HG03521 (cell line): ENCODE measurements at regions not wholly inside any gene's neighbourhood (a gene's known extent, or its start where the extent isn't known, plus 50 kb on each side); places are given as distances from the start of the nearest gene placed in this dataset.

Experiments
- ATAC-seq: cut with Tn5 transposase; IDR thresholded peaks from one replicate; pipeline ENCODE4 v1.9.1; 2021; ENCODE audit warnings: mild to moderate bottlenecking, moderate library complexity; ENCODE audit not compliant: unreplicated experiment

- no peak for ATAC-seq
Observed at GRCh38 chr5:164881442-164881841, 1376.0 kb downstream of the MAT2B start.

GRCh38 chr5:164885179-164885578 is 1379.8 kb downstream of the MAT2B start:
- no peak for ATAC-seq

DNA sequence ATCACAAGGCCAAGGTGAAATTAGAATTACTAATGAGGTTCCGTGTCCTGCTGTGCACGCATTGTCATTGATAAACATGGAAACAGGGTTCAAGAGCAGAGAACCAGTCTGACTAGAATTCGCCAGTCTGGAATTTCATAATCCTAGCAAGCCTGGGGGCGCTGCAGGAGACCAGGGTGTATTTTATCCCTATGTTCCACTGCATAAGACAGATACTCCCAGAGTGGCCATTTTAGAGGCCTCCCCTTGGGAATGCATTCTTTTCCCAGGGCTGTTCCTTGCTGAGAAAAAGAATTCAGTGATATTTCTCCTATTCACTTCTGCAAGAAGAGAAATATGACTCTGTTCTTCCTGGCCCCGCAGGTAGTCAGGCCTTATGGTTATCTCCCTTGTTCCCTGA is 1387.7 kb downstream of the MAT2B start:
- no peak for ATAC-seq

- no peak for ATAC-seq
Observed at GRCh38 chr5:164898705-164899104, 1393.3 kb downstream of the MAT2B start.

DNA sequence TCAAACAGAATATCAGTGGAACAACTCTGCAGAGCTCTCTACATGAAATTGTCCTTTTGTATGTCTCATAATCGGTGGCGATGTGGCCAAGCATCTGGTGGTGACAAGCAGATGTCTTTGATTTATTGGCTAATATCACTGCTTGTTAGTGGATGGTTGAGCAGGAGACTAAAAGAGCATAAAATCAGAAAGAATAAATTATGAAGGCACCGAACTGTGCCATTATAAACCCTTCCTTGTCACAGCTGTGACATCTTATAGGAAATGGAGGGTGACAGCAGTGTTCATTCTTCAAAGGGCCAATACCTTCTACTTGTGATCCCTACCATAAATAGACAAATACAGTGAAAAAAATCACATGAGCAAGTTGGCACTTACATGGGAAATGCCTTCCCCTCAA is 1404.3 kb downstream of the MAT2B start:
- ATAC-seq, result no peak

DNA sequence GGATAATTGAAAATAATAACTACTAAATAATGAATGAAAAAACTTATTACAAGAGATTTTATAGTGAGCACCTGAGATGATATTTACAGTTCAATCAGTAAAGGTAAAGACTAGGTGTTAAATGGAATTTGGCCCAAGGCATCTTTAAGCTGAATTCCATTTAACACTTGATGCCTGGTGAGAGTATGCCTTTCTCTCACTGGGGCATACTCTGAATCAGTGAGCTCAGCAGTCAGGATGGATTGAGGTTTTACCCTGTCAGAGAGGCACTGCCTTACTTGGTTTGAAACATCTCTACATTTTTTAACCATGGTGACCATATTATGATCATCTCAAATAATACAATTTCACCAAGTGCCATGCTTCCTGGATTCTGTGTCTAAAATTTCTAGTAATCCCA is 1416.3 kb downstream of the MAT2B start:
- ATAC-seq, result no peak

DNA sequence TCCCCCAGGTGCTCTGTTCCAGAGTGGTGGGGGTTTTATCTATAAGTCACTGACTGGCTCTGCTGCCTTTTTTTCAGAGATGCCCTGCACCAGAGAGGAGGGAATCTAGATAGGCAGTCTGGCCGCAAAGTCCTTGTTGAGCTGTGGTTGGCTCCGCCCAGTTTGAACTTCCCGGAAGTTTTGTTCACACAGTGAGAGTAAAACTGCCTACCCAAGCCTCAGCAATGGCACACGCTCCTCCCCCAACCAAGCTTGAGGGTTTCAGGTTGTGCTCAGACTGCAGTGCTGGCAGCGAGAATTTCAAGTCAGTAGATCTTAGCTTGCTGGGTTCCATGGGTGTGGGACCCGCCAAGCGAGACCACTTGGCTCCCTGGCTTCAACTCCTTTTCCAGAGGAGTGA is 1428.6 kb downstream of the MAT2B start:
- no peak for ATAC-seq

DNA sequence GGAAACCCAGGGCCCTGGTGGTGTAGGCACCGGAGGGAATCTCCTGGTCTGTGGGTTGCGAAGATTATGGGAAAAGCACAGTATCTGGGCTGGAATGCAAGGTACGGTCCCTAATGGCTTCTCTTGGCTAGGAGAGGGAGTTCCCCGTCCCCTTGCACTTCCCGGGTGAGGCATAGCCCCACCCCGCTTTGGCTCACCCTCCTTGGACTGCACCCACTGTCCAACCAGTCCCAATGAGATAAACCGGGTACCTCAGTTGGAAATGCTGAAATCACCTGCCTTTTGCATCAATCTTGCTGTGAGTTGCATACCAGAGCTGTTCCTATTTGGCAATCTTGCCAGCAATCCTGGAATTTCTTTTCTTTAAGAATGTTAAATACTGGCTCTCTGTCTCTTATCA is 1429.1 kb downstream of the MAT2B start:
- ATAC-seq, result no peak

DNA sequence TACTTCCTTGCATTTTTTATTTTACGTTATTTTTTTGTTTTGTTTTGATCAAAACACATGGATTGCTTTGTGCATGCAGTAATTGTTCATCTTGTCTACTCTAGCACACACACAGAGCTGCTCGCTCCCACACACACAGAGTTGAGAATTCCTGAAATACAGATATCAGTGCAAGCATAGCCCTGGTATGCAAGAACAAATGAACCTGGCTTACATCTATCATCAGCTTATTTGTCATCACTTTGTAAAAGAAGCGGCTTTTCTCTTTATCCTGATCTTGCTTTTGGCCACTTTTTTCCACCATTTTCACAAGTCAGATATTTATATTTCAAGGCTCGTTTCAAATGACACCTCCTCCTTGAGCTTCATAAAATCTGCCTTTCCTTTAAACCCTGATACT is 1435.7 kb downstream of the MAT2B start:
- no peak for ATAC-seq

- ATAC-seq, result no peak
Observed at GRCh38 chr5:164950927-164951326, 1445.5 kb downstream of the MAT2B start.

GRCh38 chr5:164951570-164951969 is 1446.2 kb downstream of the MAT2B start:
- no peak for ATAC-seq

DNA sequence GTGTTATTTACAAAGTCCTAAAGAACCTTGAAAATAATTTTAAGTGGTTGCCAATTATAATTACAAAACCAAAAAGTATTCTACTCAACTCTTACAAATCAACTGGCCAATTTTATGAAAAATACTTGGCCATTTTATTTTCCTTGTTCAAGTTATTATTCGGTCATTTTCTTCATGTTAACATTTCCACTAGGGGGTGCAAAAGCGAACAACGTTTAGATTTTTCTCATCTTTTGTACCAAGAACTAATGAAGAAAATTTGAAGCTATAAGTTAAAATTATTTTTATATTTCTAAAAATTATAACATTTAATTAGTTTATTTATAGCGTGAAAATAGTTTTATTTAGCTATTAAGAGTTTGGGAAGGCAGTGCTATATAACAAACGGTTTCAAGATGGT is 1453.3 kb downstream of the MAT2B start:
- ATAC-seq, result no peak

- no peak for ATAC-seq
Observed at GRCh38 chr5:164959761-164960160, 1454.3 kb downstream of the MAT2B start.

GRCh38 chr5:164962329-164962961 is 1457.0 kb downstream of the MAT2B start:
- ATAC-seq, result no peak

DNA sequence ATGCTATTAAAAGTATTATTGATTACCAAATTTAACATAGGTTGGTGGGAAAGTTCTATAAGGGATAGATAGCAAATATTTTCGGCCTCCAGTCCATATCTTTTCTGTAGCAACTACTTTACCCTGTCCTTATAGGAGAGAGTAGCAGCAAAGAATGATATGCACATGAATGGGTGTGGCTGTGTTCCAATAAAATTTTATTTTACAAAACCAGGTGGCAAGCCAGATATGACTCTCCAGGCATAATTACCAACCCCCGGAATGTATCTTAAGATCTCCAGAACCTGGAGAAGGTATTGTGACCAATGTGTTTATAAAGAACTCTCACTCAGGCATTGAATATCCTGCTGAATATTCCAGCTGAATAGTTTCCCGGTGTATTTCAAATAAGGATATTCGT is 1461.2 kb downstream of the MAT2B start:
- ATAC-seq, result no peak

- ATAC-seq, result no peak
Observed at GRCh38 chr5:164967354-164967753, 1461.9 kb downstream of the MAT2B start.

- no peak for ATAC-seq
Observed at GRCh38 chr5:164972973-164973372, 1467.6 kb downstream of the MAT2B start.

GRCh38 chr5:164975986-164976385 is 1470.6 kb downstream of the MAT2B start:
- no peak for ATAC-seq

DNA sequence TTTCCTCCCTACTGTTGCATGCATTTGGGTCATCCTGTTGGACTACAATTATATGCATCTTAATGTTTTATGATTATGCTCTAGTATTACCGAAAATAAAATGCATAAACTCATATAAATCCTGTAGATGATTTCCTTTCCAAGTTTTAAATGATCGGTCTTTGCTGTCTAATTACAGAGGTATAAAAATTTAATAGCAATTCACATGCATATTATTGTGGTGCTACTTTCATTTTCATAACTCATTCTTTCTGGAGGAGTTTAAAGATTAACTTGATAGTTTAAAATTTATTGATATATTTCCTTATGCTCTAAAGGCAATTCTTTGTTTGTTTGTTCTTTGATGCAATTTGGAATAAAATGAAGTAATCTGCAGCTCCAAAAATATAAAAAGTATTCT is 1475.1 kb downstream of the MAT2B start:
- no peak for ATAC-seq

DNA sequence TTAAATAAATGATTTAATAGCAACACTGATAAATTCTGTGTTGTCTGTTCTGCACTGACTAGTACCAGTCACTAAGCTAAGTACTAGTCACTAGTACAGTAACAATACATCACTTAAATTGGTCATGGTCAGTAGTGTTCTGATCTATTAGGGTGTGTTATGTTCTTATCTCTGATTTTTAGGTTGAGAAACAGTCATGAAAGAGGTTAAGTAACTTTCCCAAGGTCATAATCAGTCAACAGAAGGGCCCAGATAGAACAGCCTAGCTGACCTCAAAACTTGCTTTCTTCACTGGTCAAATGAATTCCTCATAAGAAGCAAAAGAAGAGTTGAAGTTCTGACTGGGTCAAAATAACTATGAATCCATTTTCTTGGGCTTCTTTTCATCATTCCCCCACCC is 1492.7 kb downstream of the MAT2B start:
- no peak for ATAC-seq

GRCh38 chr5:164998590-164998989 is 1493.2 kb downstream of the MAT2B start:
- no peak for ATAC-seq

- no peak for ATAC-seq
Observed at GRCh38 chr5:165000479-165001190, 1495.2 kb downstream of the MAT2B start.

GRCh38 chr5:165003283-165003682 is 1497.9 kb downstream of the MAT2B start:
- no peak for ATAC-seq
